ENCODE measurements at regions not wholly inside any gene's neighbourhood (a gene's known extent, or its start where the extent isn't known, plus 50 kb on each side); places are given as distances from the start of the nearest gene placed in this dataset.

- no peak for FAIRE-seq
- TF ChIP-seq SPI1 (IDR thresholded peaks at IDR 0.05; ENCODE audit: low read depth, low read length) (no peak), POU2F2 (IDR thresholded peaks at IDR 0.05; ENCODE audit: low read depth, low read length) (no peak), POLR2AphosphoS5 (IDR thresholded peaks at IDR 0.05; ENCODE audit: low read depth, low read length) (no peak), POLR2A (IDR thresholded peaks at IDR 0.05; ENCODE audit: low read depth, low read length) (no peak), TAF1 (IDR thresholded peaks at IDR 0.05; ENCODE audit: low read depth, low read length) (no peak), PAX5 (IDR thresholded peaks at IDR 0.05; ENCODE audit: insufficient read depth, low read length, severe bottlenecking) (no peak)
- no peak for DNase-seq (ENCODE audit: insufficient read length, low spot score)
These were observed 76.6 kb upstream of the PMEPA1 start for GRCh38 chr20:57786304-57786932.

GRCh38 chr20:57785720-57786119, 75.9 kb upstream of the PMEPA1 start:
- TF ChIP-seq POLR2A (IDR thresholded peaks at IDR 0.05; ENCODE audit: low read depth, low read length) (no peak), PAX5 (IDR thresholded peaks at IDR 0.05; ENCODE audit: insufficient read depth, low read length, severe bottlenecking) (no peak), POLR2AphosphoS5 (IDR thresholded peaks at IDR 0.05; ENCODE audit: low read depth, low read length) (no peak), POU2F2 (IDR thresholded peaks at IDR 0.05; ENCODE audit: low read depth, low read length) (no peak), SPI1 (IDR thresholded peaks at IDR 0.05; ENCODE audit: low read depth, low read length) (no peak), TAF1 (IDR thresholded peaks at IDR 0.05; ENCODE audit: low read depth, low read length) (no peak)
- FAIRE-seq (no peak), DNase-seq (ENCODE audit: insufficient read length, low spot score) (no peak)

- no peak for DNase-seq (ENCODE audit: insufficient read length, low spot score)
- FAIRE-seq, result no peak
- TF ChIP-seq POU2F2 (IDR thresholded peaks at IDR 0.05; ENCODE audit: low read depth, low read length) (no peak), SPI1 (IDR thresholded peaks at IDR 0.05; ENCODE audit: low read depth, low read length) (no peak), PAX5 (IDR thresholded peaks at IDR 0.05; ENCODE audit: insufficient read depth, low read length, severe bottlenecking) (no peak), POLR2AphosphoS5 (IDR thresholded peaks at IDR 0.05; ENCODE audit: low read depth, low read length) (no peak), POLR2A (IDR thresholded peaks at IDR 0.05; ENCODE audit: low read depth, low read length) (no peak), TAF1 (IDR thresholded peaks at IDR 0.05; ENCODE audit: low read depth, low read length) (no peak)
These were observed 75.2 kb upstream of the PMEPA1 start for GRCh38 chr20:57785061-57785460.

- TF ChIP-seq SPI1 (IDR thresholded peaks at IDR 0.05; ENCODE audit: low read depth, low read length), result no peak
- TF ChIP-seq POLR2AphosphoS5 (IDR thresholded peaks at IDR 0.05; ENCODE audit: low read depth, low read length), result no peak
- no peak for TF ChIP-seq POU2F2 (IDR thresholded peaks at IDR 0.05; ENCODE audit: low read depth, low read length)
- TF ChIP-seq POLR2A (IDR thresholded peaks at IDR 0.05; ENCODE audit: low read depth, low read length), result no peak
- TF ChIP-seq TAF1 (IDR thresholded peaks at IDR 0.05; ENCODE audit: low read depth, low read length), result no peak
- no peak for TF ChIP-seq PAX5 (IDR thresholded peaks at IDR 0.05; ENCODE audit: insufficient read depth, low read length, severe bottlenecking)
- FAIRE-seq (no peak), DNase-seq (ENCODE audit: insufficient read length, low spot score) (no peak)
These were observed 74.4 kb upstream of the PMEPA1 start for GRCh38 chr20:57783956-57784837.

- no peak for TF ChIP-seq PAX5 (IDR thresholded peaks at IDR 0.05; ENCODE audit: insufficient read depth, low read length, severe bottlenecking)
- no peak for TF ChIP-seq POLR2A (IDR thresholded peaks at IDR 0.05; ENCODE audit: low read depth, low read length)
- TF ChIP-seq TAF1 (IDR thresholded peaks at IDR 0.05; ENCODE audit: low read depth, low read length), result no peak
- TF ChIP-seq POU2F2 (IDR thresholded peaks at IDR 0.05; ENCODE audit: low read depth, low read length), result no peak
- no peak for TF ChIP-seq SPI1 (IDR thresholded peaks at IDR 0.05; ENCODE audit: low read depth, low read length)
- TF ChIP-seq POLR2AphosphoS5 (IDR thresholded peaks at IDR 0.05; ENCODE audit: low read depth, low read length), result no peak
- no peak for DNase-seq (ENCODE audit: insufficient read length, low spot score)
- no peak for FAIRE-seq
These were observed 73.4 kb upstream of the PMEPA1 start for GRCh38 chr20:57783196-57783595.

- FAIRE-seq, result no peak
- no peak for DNase-seq (ENCODE audit: insufficient read length, low spot score)
- no peak for TF ChIP-seq POLR2AphosphoS5 (IDR thresholded peaks at IDR 0.05; ENCODE audit: low read depth, low read length)
- TF ChIP-seq POU2F2 (IDR thresholded peaks at IDR 0.05; ENCODE audit: low read depth, low read length), result no peak
- TF ChIP-seq TAF1 (IDR thresholded peaks at IDR 0.05; ENCODE audit: low read depth, low read length), result no peak
- TF ChIP-seq PAX5 (IDR thresholded peaks at IDR 0.05; ENCODE audit: insufficient read depth, low read length, severe bottlenecking), result no peak
- TF ChIP-seq POLR2A (IDR thresholded peaks at IDR 0.05; ENCODE audit: low read depth, low read length), result no peak
- TF ChIP-seq SPI1 (IDR thresholded peaks at IDR 0.05; ENCODE audit: low read depth, low read length), result no peak
These were observed 72.8 kb upstream of the PMEPA1 start for GRCh38 chr20:57782631-57783041.

- TF ChIP-seq TAF1 (IDR thresholded peaks at IDR 0.05; ENCODE audit: low read depth, low read length) (no peak), POLR2AphosphoS5 (IDR thresholded peaks at IDR 0.05; ENCODE audit: low read depth, low read length) (no peak), SPI1 (IDR thresholded peaks at IDR 0.05; ENCODE audit: low read depth, low read length) (no peak), PAX5 (IDR thresholded peaks at IDR 0.05; ENCODE audit: insufficient read depth, low read length, severe bottlenecking) (no peak), POLR2A (IDR thresholded peaks at IDR 0.05; ENCODE audit: low read depth, low read length) (no peak), POU2F2 (IDR thresholded peaks at IDR 0.05; ENCODE audit: low read depth, low read length) (no peak)
- no peak for FAIRE-seq
- DNase-seq (ENCODE audit: insufficient read length, low spot score), result no peak
These were observed 72.1 kb upstream of the PMEPA1 start for GRCh38 chr20:57781901-57782300.

- TF ChIP-seq POLR2A (IDR thresholded peaks at IDR 0.05; ENCODE audit: low read depth, low read length), result no peak
- no peak for TF ChIP-seq POU2F2 (IDR thresholded peaks at IDR 0.05; ENCODE audit: low read depth, low read length)
- FAIRE-seq (no peak), DNase-seq (ENCODE audit: insufficient read length, low spot score) (no peak)
These were observed 71.1 kb upstream of the PMEPA1 start for GRCh38 chr20:57780906-57781305.

- no peak for FAIRE-seq
- TF ChIP-seq POLR2A (IDR thresholded peaks at IDR 0.05; ENCODE audit: low read depth, low read length), result no peak
- no peak for TF ChIP-seq TAF1 (IDR thresholded peaks at IDR 0.05; ENCODE audit: low read depth, low read length)
- TF ChIP-seq SPI1 (IDR thresholded peaks at IDR 0.05; ENCODE audit: low read depth, low read length), result no peak
- no peak for TF ChIP-seq PAX5 (IDR thresholded peaks at IDR 0.05; ENCODE audit: insufficient read depth, low read length, severe bottlenecking)
- TF ChIP-seq POLR2AphosphoS5 (IDR thresholded peaks at IDR 0.05; ENCODE audit: low read depth, low read length), result no peak
- TF ChIP-seq POU2F2 (IDR thresholded peaks at IDR 0.05; ENCODE audit: low read depth, low read length), result no peak
- DNase-seq (ENCODE audit: insufficient read length, low spot score), result no peak
These were observed 70.6 kb upstream of the PMEPA1 start for GRCh38 chr20:57780398-57780797.

Measured in GM12891 (cell line).